ENCODE measurements at regions not wholly inside any gene's neighbourhood (a gene's known extent, or its start where the extent isn't known, plus 50 kb on each side); places are given as distances from the start of the nearest gene placed in this dataset.

DNA sequence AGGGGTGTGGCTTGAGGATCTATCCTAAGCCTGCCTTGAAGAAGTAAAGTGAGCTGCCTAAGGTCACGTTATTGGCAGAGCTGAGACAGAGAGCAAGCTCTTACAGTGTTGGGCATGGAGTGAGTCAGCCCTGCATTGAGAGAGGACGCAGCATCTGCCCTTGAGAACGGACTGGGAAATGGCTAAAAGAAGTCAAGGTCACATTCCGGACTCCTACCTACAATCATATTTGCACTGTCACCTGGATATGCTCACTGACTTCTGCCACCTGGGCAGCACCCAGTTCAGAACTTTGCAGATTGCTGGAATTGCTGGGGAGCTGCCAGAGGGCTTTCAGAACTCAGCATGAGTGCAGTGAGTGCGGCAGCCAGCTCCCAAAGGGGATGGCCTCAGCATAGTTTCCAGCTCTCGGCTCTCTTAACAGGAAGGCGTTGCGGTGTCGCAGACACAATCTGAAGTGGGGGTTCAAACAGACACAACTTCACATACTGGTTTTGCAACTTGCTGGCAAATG is 199.3 kb upstream of the SGK1 start:
- Histone ChIP-seq H3K9me1 (replicated peaks; ENCODE audit: control insufficient read depth, extremely low read depth, insufficient read depth, low read length) (no peaks in the 10 kb centered on the region), H3K27ac (ENCODE audit: insufficient read depth, low read depth, low read length) (peak overlapping the region; percentile 65), H3K4me1 (ENCODE audit: control insufficient read depth, extremely low read depth, insufficient read depth, low read length) (peaks cover 38% of the 10 kb centered on the region), H3K4me2 (ENCODE audit: insufficient read depth, low read length) (peak overlapping the region; percentile 7), H3K9me3 (replicated peaks; ENCODE audit: control insufficient read depth, insufficient read depth, low read length) (no peaks in the 10 kb centered on the region), H4K20me1 (replicated peaks; ENCODE audit: control insufficient read depth, extremely low read depth, insufficient read depth, low read length) (no peaks in the 10 kb centered on the region), H3K79me2 (ENCODE audit: control insufficient read depth, insufficient read depth, low read length) (no peaks in the 10 kb centered on the region), H3K4me3 (replicated peaks in 1 of 3; ENCODE audit: insufficient read depth in 1 of 3, low read depth in 1 of 3, low read length in 3 of 3) (no peak overlapping the region), H3K27me3 (ENCODE audit: control insufficient read depth in 2 of 2, insufficient read depth in 2 of 2, low read length in 2 of 2) (no peaks in the 10 kb centered on the region), H2AFZ (ENCODE audit: low read depth, low read length) (peak overlapping the region; percentile 71), H3K36me3 (ENCODE audit: control insufficient read depth in 2 of 2, extremely low read depth in 1 of 2, insufficient read depth in 2 of 2, low read length in 2 of 2) (no peaks in the 10 kb centered on the region), H3K9ac (replicated peaks; ENCODE audit: extremely low read depth, insufficient read depth, low read length) (peak overlapping the region; percentile 11)
- peak; percentile 75 for DNase-seq (ENCODE audit: low read depth, low spot score)
- FAIRE-seq: peak; percentile 75
- intact Hi-C loops (cut with micrococcal nuclease) (loop anchor here (2.0 kb wide), 1 partner anchor 34 kb away; no protein-coding TSS in a partner anchor), dilution Hi-C loops (cut with MboI; ENCODE audit: extremely low pct_ligation_motif_present, low sequenced_read_pairs) (no loop called here)
- no TSS peak for BruUV-seq (replicated peaks)
- POLR2A ChIA-PET: interaction anchor here (0.9 kb wide), 1 partner anchor 38 kb away, joined by 7 read pairs; no protein-coding TSS in a partner anchor
- CTCF ChIA-PET: interaction anchor here (0.8 to 1.2 kb wide), 5 partner anchors 8 to 343 kb away, joined by 3 to 4 read pairs (median 3); no protein-coding TSS in a partner anchor
- no peak for TF ChIP-seq GATA2 (IDR thresholded peaks at IDR 0.05; ENCODE audit: insufficient read depth, insufficient read length, low read depth, low read length)
- no peak for TF ChIP-seq POLR2A (IDR thresholded peaks at IDR 0.05; ENCODE audit: low read depth, low read length)
- peak; percentile 71 for TF ChIP-seq FOS (IDR thresholded peaks at IDR 0.05; ENCODE audit: borderline replicate concordance, insufficient read depth, low read length)
- peak; percentile 17 for TF ChIP-seq POLR2AphosphoS5 (IDR thresholded peaks at IDR 0.05; ENCODE audit: insufficient read depth, low read depth, low read length)
- no peak for TF ChIP-seq EZH2 (IDR thresholded peaks at IDR 0.05; ENCODE audit: borderline replicate concordance, low read depth, low read length, severe bottlenecking)
- no peak for TF ChIP-seq MYC (IDR thresholded peaks at IDR 0.05; ENCODE audit: low read depth, low read length)

GRCh38 chr6:134516582-134516981 is 198.7 kb upstream of the SGK1 start:
- no peak overlapping the region for H2AFZ ChIP-seq (ENCODE audit: low read depth, low read length)
- no peak overlapping the region for H3K27ac ChIP-seq (ENCODE audit: insufficient read depth, low read depth, low read length)
- DNase-seq (ENCODE audit: low read depth, low spot score): no peak
- ChIA-PET CTCF (interaction anchor here (0.9 to 1.2 kb wide), 4 partner anchors 9 to 343 kb away, joined by 3 to 4 read pairs (median 4); no protein-coding TSS in a partner anchor), POLR2A (interaction anchor here (0.9 kb wide), 1 partner anchor 37 kb away, joined by 7 read pairs; no protein-coding TSS in a partner anchor)
- no peaks in the 10 kb centered on the region for H4K20me1 ChIP-seq (replicated peaks; ENCODE audit: control insufficient read depth, extremely low read depth, insufficient read depth, low read length)
- H3K9ac ChIP-seq (replicated peaks; ENCODE audit: extremely low read depth, insufficient read depth, low read length): no peak overlapping the region
- no TSS peak for BruUV-seq (replicated peaks)
- dilution Hi-C loops (cut with MboI; ENCODE audit: extremely low pct_ligation_motif_present, low sequenced_read_pairs): no loop called here
- no peaks in the 10 kb centered on the region for H3K36me3 ChIP-seq (ENCODE audit: control insufficient read depth in 2 of 2, extremely low read depth in 1 of 2, insufficient read depth in 2 of 2, low read length in 2 of 2)
- H3K4me2 ChIP-seq (ENCODE audit: insufficient read depth, low read length): no peak overlapping the region
- no peak for FAIRE-seq
- TF ChIP-seq POLR2A (IDR thresholded peaks at IDR 0.05; ENCODE audit: low read depth, low read length) (no peak), MAX (IDR thresholded peaks at IDR 0.05; ENCODE audit: insufficient read depth, insufficient read length) (no peak), GATA2 (IDR thresholded peaks at IDR 0.05; ENCODE audit: insufficient read depth, insufficient read length, low read depth, low read length) (no peak), POLR2AphosphoS5 (IDR thresholded peaks at IDR 0.05; ENCODE audit: insufficient read depth, low read depth, low read length) (no peak), MYC (IDR thresholded peaks at IDR 0.05; ENCODE audit: low read depth, low read length) (no peak), CTCF (IDR thresholded peaks at IDR 0.05; ENCODE audit: extremely low read depth in 1 of 2, insufficient read depth in 1 of 2, low read depth in 1 of 2, low read length in 2 of 2) (no peak), JUN (IDR thresholded peaks at IDR 0.05; ENCODE audit: borderline replicate concordance, insufficient read depth, insufficient read length, low read depth) (no peak), FOS (IDR thresholded peaks at IDR 0.05; ENCODE audit: borderline replicate concordance, insufficient read depth, low read length) (no peak)
- intact Hi-C loops (cut with micrococcal nuclease): loop anchor here (2.0 kb wide), 1 partner anchor 34 kb away; no protein-coding TSS in a partner anchor
- H3K9me1 ChIP-seq (replicated peaks; ENCODE audit: control insufficient read depth, extremely low read depth, insufficient read depth, low read length): no peaks in the 10 kb centered on the region
- H3K4me1 ChIP-seq (ENCODE audit: control insufficient read depth, extremely low read depth, insufficient read depth, low read length): peaks cover 39% of the 10 kb centered on the region
- no peaks in the 10 kb centered on the region for H3K27me3 ChIP-seq (ENCODE audit: control insufficient read depth in 2 of 2, insufficient read depth in 2 of 2, low read length in 2 of 2)
- H3K9me3 ChIP-seq (replicated peaks; ENCODE audit: control insufficient read depth, insufficient read depth, low read length): no peaks in the 10 kb centered on the region
- H3K4me3 ChIP-seq (replicated peaks in 1 of 3; ENCODE audit: insufficient read depth in 1 of 3, low read depth in 1 of 3, low read length in 3 of 3): no peak overlapping the region
- no peaks in the 10 kb centered on the region for H3K79me2 ChIP-seq (ENCODE audit: control insufficient read depth, insufficient read depth, low read length)

Data from endothelial cell of umbilical vein (primary cell).